H1 (cell line): ENCODE measurements at regions not wholly inside any gene's neighbourhood (a gene's known extent, or its start where the extent isn't known, plus 50 kb on each side); places are given as distances from the start of the nearest gene placed in this dataset.

Experiments
- SAP30 ChIP-seq: fragments of 300-600 bp; sonication (generic); IDR thresholded peaks from 2 replicates; pipeline ENCODE4 v1.7.1; 2012; ENCODE audit warnings: low read length, moderate library complexity, mild to moderate bottlenecking, inconsistent platforms; ENCODE audit not compliant: insufficient read depth, insufficient replicate concordance

DNA sequence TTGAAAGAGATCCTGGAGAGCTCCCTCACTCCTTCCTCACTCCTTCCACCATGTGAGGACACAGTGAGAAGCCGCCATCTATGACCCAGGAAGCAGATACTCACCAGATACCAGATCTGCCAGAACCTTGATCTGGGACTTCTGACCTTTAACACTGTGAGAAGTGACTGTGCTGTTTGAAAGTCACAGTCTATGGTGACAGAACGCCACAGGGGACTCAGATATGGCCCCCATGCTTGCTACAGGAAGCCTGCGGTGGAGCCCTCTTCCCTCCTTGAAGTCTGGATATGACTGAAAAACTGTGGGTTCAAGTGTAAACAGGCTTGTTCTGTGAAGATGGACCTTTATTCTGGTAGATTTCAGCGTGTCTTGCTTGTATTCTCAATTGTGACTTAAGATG is 297.8 kb downstream of the KLF6 start (continued):
- no peak for TF ChIP-seq SAP30
